ENCODE measurements at regions not wholly inside any gene's neighbourhood (a gene's known extent, or its start where the extent isn't known, plus 50 kb on each side); places are given as distances from the start of the nearest gene placed in this dataset.

DNA sequence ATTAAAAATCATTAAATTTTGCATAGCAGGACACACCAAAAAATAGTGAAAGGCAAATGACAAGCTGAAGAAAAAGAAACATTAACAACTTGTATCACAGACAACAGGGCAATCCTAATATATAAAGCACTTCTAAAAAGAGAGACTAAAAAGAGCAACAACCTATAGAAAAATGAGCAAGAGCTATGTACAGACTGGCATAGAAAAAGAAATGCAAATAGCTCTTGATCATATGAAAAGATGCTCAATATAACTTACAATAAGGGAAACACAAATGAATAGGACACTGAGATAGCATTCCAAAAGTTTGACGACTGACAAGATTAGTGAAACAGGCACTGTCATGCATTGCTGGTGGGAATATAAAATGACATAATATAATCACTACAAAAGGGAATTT lies 235.9 kb downstream of the SEC61B start:
- Histone ChIP-seq H4K20me1 (ENCODE audit: low read length) (no peaks in the 10 kb centered on the region), H3K27me3 (ENCODE audit: low read length) (no peaks in the 10 kb centered on the region), H3K4me3 (ENCODE audit: low read length) (no peak overlapping the region), H3F3A (ENCODE audit: low read length, unreplicated experiment) (no peaks in the 10 kb centered on the region), H3K4me2 (ENCODE audit: low read length) (no peak overlapping the region), H3K9ac (ENCODE audit: low read length) (no peak overlapping the region), H3K79me2 (ENCODE audit: low read length) (no peaks in the 10 kb centered on the region), H3K9me2 (replicated peaks; ENCODE audit: low read length) (no peaks in the 10 kb centered on the region), H3K27ac (ENCODE audit: low read length) (no peak overlapping the region), H3K9me3 (ENCODE audit: low read length) (no peaks in the 10 kb centered on the region), H3K36me3 (ENCODE audit: low read depth, low read length) (no peaks in the 10 kb centered on the region), H2AFZ (ENCODE audit: low read length) (no peak overlapping the region), H3K4me1 (ENCODE audit: insufficient read depth, low read length) (no peaks in the 10 kb centered on the region)
- TF ChIP-seq EZH2phosphoT487 (IDR thresholded peaks at IDR 0.05; ENCODE audit: borderline replicate concordance, low read length), result no peak
- TF ChIP-seq, protein P1, sequence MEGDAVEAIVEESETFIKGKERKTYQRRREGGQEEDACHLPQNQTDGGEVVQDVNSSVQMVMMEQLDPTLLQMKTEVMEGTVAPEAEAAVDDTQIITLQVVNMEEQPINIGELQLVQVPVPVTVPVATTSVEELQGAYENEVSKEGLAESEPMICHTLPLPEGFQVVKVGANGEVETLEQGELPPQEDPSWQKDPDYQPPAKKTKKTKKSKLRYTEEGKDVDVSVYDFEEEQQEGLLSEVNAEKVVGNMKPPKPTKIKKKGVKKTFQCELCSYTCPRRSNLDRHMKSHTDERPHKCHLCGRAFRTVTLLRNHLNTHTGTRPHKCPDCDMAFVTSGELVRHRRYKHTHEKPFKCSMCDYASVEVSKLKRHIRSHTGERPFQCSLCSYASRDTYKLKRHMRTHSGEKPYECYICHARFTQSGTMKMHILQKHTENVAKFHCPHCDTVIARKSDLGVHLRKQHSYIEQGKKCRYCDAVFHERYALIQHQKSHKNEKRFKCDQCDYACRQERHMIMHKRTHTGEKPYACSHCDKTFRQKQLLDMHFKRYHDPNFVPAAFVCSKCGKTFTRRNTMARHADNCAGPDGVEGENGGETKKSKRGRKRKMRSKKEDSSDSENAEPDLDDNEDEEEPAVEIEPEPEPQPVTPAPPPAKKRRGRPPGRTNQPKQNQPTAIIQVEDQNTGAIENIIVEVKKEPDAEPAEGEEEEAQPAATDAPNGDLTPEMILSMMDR (conservative IDR thresholded peaks at IDR 0.05; ENCODE audit: low read depth, low read length), result no peak
- no peak for TF ChIP-seq EZH2 (IDR thresholded peaks at IDR 0.05; ENCODE audit: low read length, unreplicated experiment)
- CTCF ChIA-PET, result no interaction called here
- intact Hi-C loops (cut with micrococcal nuclease), result no loop called here
- POLR2A ChIA-PET (ENCODE audit: unreplicated experiment), result no interaction called here
- DNase-seq, result no peak
- no TSS peak for BruUV-seq (replicated peaks)
- no peak for ATAC-seq

DNA sequence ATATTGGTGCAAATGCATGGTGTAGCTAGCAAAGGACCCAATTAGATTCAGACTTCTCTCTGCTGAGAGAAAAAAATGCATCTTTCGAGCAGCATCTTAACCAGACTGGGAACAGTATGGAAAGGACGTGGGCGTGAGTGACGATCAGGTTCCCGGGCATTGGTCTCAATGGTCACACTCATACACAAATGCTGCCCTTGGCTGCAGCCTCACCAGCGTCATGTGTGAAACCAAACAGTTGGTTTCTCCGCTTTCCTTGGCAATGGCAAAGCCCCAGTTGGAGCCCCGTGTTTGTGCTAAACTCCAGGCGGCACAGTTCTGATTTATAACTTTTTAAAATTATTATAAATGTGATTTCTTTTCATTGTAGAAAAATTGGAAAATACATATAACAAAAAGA lies 237.8 kb downstream of the SEC61B start:
- Histone ChIP-seq H3F3A (ENCODE audit: low read length, unreplicated experiment) (no peaks in the 10 kb centered on the region), H3K27me3 (ENCODE audit: low read length) (peaks cover 5% of the 10 kb centered on the region; the same call in 1 of the 2 replicates), H3K4me2 (ENCODE audit: low read length) (no peak overlapping the region), H3K9ac (ENCODE audit: low read length) (no peak overlapping the region), H4K20me1 (ENCODE audit: low read length) (no peaks in the 10 kb centered on the region), H3K4me3 (ENCODE audit: low read length) (no peak overlapping the region), H3K4me1 (ENCODE audit: insufficient read depth, low read length) (no peaks in the 10 kb centered on the region), H3K27ac (ENCODE audit: low read length) (no peak overlapping the region), H3K9me3 (ENCODE audit: low read length) (no peaks in the 10 kb centered on the region), H3K79me2 (ENCODE audit: low read length) (no peaks in the 10 kb centered on the region), H3K36me3 (ENCODE audit: low read depth, low read length) (no peaks in the 10 kb centered on the region), H3K9me2 (replicated peaks; ENCODE audit: low read length) (no peaks in the 10 kb centered on the region), H2AFZ (ENCODE audit: low read length) (no peak overlapping the region)
- ATAC-seq (no peak), DNase-seq (no peak)
- BruUV-seq (replicated peaks), result no TSS peak
- ChIA-PET POLR2A (ENCODE audit: unreplicated experiment) (no interaction called here), CTCF (no interaction called here)
- TF ChIP-seq EZH2phosphoT487 (IDR thresholded peaks at IDR 0.05; ENCODE audit: borderline replicate concordance, low read length) (no peak), EZH2 (IDR thresholded peaks at IDR 0.05; ENCODE audit: low read length, unreplicated experiment) (no peak)
- intact Hi-C loops (cut with micrococcal nuclease), result no loop called here

DNA sequence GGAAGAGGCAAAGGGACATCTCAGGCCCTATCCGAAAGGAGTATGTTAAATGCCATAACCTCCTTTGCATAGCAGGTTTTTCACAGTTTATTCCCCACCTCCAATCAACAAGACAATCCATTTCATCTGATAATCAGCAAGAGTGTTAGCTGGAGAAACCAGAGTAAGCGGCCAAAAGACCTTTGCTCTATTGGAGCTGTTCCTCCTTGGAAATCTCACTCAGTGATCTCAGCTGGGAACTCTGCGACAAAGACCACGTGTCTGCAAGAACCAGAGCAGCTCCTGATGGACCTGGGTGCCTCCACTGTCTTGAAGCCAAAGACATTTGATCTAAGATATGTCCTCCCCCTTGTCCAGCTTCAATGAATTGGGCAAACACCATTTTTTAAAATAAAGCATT lies 241.0 kb downstream of the SEC61B start:
- no peak overlapping the region for H3K4me3 ChIP-seq (ENCODE audit: low read length)
- no peaks in the 10 kb centered on the region for H3F3A ChIP-seq (ENCODE audit: low read length, unreplicated experiment)
- ChIA-PET CTCF (no interaction called here), POLR2A (ENCODE audit: unreplicated experiment) (no interaction called here)
- H3K9me3 ChIP-seq (ENCODE audit: low read length), result no peaks in the 10 kb centered on the region
- no peaks in the 10 kb centered on the region for H3K36me3 ChIP-seq (ENCODE audit: low read depth, low read length)
- no peaks in the 10 kb centered on the region for H3K9me2 ChIP-seq (replicated peaks; ENCODE audit: low read length)
- H3K4me1 ChIP-seq (ENCODE audit: insufficient read depth, low read length), result no peaks in the 10 kb centered on the region
- no peaks in the 10 kb centered on the region for H4K20me1 ChIP-seq (ENCODE audit: low read length)
- H2AFZ ChIP-seq (ENCODE audit: low read length), result no peak overlapping the region
- no peaks in the 10 kb centered on the region for H3K79me2 ChIP-seq (ENCODE audit: low read length)
- no peak overlapping the region for H3K4me2 ChIP-seq (ENCODE audit: low read length)
- DNase-seq, result no peak
- intact Hi-C loops (cut with micrococcal nuclease), result no loop called here
- no peak for TF ChIP-seq EZH2phosphoT487 (IDR thresholded peaks at IDR 0.05; ENCODE audit: borderline replicate concordance, low read length)
- no peak overlapping the region for H3K27ac ChIP-seq (ENCODE audit: low read length)
- no peak overlapping the region for H3K9ac ChIP-seq (ENCODE audit: low read length)
- H3K27me3 ChIP-seq (ENCODE audit: low read length), result peaks cover 17% of the 10 kb centered on the region
- no peak for ATAC-seq
- no TSS peak for BruUV-seq (replicated peaks)

DNA sequence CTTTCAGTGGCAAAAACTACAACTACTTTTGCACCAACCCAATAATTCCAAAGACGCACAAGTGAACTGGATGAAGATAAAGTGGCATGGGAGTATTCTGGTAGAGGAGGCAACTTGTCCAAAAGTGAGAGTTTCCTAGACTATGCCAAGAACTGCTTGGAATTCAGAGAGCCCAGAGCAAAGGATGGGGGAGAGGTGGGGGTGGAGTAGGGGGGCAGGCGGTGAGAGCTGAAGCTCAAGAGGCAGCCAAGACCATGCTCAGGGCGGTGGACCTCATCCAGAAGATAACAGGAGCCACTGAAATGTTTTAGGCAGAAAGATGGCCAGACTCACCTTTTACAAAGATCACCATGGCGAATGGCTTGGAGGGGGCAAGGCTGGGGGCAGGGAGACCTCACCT lies 242.5 kb downstream of the SEC61B start:
- no peak for DNase-seq
- no peaks in the 10 kb centered on the region for H3K79me2 ChIP-seq (ENCODE audit: low read length)
- no peaks in the 10 kb centered on the region for H3F3A ChIP-seq (ENCODE audit: low read length, unreplicated experiment)
- no peak overlapping the region for H3K9ac ChIP-seq (ENCODE audit: low read length)
- no peak overlapping the region for H2AFZ ChIP-seq (ENCODE audit: low read length)
- intact Hi-C loops (cut with micrococcal nuclease), result no loop called here
- no TSS peak for BruUV-seq (replicated peaks)
- H3K36me3 ChIP-seq (ENCODE audit: low read depth, low read length), result no peaks in the 10 kb centered on the region
- H3K9me2 ChIP-seq (replicated peaks; ENCODE audit: low read length), result no peaks in the 10 kb centered on the region
- no peak for ATAC-seq
- POLR2A ChIA-PET (ENCODE audit: unreplicated experiment), result no interaction called here
- no peak overlapping the region for H3K4me2 ChIP-seq (ENCODE audit: low read length)
- peaks cover 17% of the 10 kb centered on the region for H3K27me3 ChIP-seq (ENCODE audit: low read length)
- no peak overlapping the region for H3K27ac ChIP-seq (ENCODE audit: low read length)
- no peaks in the 10 kb centered on the region for H3K9me3 ChIP-seq (ENCODE audit: low read length)
- TF ChIP-seq EZH2 (IDR thresholded peaks at IDR 0.05; ENCODE audit: low read length, unreplicated experiment) (no peak), EZH2phosphoT487 (IDR thresholded peaks at IDR 0.05; ENCODE audit: borderline replicate concordance, low read length) (no peak)
- TF ChIP-seq, protein P1 (conservative IDR thresholded peaks at IDR 0.05; ENCODE audit: low read depth, low read length), result no peak
- no peak overlapping the region for H3K4me3 ChIP-seq (ENCODE audit: low read length)
- no peaks in the 10 kb centered on the region for H4K20me1 ChIP-seq (ENCODE audit: low read length)
- CTCF ChIA-PET, result no interaction called here
- no peaks in the 10 kb centered on the region for H3K4me1 ChIP-seq (ENCODE audit: insufficient read depth, low read length)

Measured in PC-3 (cell line).